ENCODE measurements at regions not wholly inside any gene's neighbourhood (a gene's known extent, or its start where the extent isn't known, plus 50 kb on each side); places are given as distances from the start of the nearest gene placed in this dataset.
"Not testable (repeated sequence)": the region's sequence is repeated elsewhere in the genome, so short reads cannot be mapped to it uniquely, and the experiment has no call there.

- H3K4me1 ChIP-seq (ENCODE audit: control insufficient read depth, low read depth, low read length) = no peaks in the 10 kb centered on the region
- H3K27me3 ChIP-seq (ENCODE audit: control insufficient read depth, insufficient read depth, low read length) = no peaks in the 10 kb centered on the region
- H3K4me3 ChIP-seq (ENCODE audit: low read length) = no peak overlapping the region
- no peaks in the 10 kb centered on the region for H3K9me3 ChIP-seq (ENCODE audit: control insufficient read depth, low read depth, low read length)
- no peak overlapping the region for H3K27ac ChIP-seq (ENCODE audit: low read length)
- H3K36me3 ChIP-seq (ENCODE audit: control insufficient read depth, low read depth, low read length) = no peaks in the 10 kb centered on the region
- no peak overlapping the region for H3K9ac ChIP-seq (ENCODE audit: low read length)
Observed at GRCh38 chr10:131027256-131027655, 284.3 kb downstream of the TCERG1L start.

DNA sequence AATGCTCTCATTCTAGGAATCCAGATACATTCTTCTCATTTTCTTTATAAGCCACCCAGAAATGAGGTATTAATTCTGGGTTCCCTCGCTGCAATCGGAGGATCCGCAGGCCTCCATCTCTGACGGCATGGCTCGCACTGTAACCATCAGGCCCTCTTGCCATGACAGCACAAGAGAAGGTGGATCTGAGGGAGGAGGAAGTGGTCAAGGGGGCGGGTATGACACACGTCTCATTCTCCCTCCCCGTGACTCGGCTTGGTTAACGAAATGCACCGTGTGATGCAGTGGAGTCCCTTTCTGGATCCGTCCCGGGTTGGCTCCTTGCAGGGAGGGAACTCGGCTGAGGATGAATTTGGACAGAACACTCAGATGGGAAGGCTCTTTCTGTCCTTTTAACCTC, 280.2 kb downstream of the TCERG1L start:
- no peak overlapping the region for H3K27ac ChIP-seq (ENCODE audit: low read length)
- no peaks in the 10 kb centered on the region for H3K9me3 ChIP-seq (ENCODE audit: control insufficient read depth, low read depth, low read length)
- H3K4me3 ChIP-seq (ENCODE audit: low read length) = no peak overlapping the region
- no peak overlapping the region for H3K9ac ChIP-seq (ENCODE audit: low read length)
- H3K36me3 ChIP-seq (ENCODE audit: control insufficient read depth, low read depth, low read length) = no peaks in the 10 kb centered on the region
- H3K4me1 ChIP-seq (ENCODE audit: control insufficient read depth, low read depth, low read length) = peaks cover 6% of the 10 kb centered on the region
- no peaks in the 10 kb centered on the region for H3K27me3 ChIP-seq (ENCODE audit: control insufficient read depth, insufficient read depth, low read length)

DNA sequence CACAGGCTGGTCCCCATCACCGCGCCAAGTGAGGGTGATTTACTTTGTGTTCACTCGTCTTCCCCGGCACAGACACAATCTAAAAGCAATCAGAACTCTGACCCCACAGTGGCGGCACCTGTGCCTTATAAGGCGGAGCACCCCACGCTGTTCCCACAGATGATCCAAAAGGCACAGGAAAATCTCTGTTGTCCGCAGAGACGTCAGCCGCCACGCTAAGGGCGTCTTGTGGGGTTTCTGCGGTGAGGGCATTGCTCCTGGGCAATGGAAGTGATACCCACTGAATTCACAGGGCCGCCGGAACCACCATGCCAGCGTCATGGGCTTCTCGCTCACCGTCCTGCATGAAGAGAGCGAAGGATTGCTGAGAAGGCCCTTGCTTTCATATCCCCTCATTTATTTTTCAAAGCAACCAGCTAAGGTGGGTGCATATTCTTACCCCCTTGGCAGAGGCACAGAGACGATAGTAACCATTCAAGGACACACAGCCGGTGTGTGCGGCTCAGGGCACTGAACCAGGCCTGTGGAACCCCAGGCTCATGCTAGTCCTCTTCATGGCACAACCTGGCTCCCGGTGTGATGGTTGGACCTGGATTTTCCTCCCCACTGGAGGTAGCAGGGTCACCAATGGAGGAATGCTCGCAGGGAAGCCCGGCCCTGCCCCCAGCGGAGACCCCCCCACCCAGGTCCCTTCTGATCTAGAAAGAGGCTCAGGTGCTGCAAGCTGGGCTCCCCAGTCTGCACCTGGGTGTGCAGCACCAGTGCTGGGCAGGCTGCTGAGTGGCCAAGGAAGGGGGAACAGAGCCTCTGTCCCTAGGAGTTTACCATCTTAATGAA, 279.0 kb downstream of the TCERG1L start:
- Histone ChIP-seq H3K27ac (ENCODE audit: low read length) (no peak overlapping the region), H3K4me3 (ENCODE audit: low read length) (no peak overlapping the region), H3K4me1 (ENCODE audit: control insufficient read depth, low read depth, low read length) (peaks cover 6% of the 10 kb centered on the region), H3K36me3 (ENCODE audit: control insufficient read depth, low read depth, low read length) (no peaks in the 10 kb centered on the region), H3K9ac (ENCODE audit: low read length) (no peak overlapping the region), H3K9me3 (ENCODE audit: control insufficient read depth, low read depth, low read length) (no peaks in the 10 kb centered on the region), H3K27me3 (ENCODE audit: control insufficient read depth, insufficient read depth, low read length) (no peaks in the 10 kb centered on the region)

DNA sequence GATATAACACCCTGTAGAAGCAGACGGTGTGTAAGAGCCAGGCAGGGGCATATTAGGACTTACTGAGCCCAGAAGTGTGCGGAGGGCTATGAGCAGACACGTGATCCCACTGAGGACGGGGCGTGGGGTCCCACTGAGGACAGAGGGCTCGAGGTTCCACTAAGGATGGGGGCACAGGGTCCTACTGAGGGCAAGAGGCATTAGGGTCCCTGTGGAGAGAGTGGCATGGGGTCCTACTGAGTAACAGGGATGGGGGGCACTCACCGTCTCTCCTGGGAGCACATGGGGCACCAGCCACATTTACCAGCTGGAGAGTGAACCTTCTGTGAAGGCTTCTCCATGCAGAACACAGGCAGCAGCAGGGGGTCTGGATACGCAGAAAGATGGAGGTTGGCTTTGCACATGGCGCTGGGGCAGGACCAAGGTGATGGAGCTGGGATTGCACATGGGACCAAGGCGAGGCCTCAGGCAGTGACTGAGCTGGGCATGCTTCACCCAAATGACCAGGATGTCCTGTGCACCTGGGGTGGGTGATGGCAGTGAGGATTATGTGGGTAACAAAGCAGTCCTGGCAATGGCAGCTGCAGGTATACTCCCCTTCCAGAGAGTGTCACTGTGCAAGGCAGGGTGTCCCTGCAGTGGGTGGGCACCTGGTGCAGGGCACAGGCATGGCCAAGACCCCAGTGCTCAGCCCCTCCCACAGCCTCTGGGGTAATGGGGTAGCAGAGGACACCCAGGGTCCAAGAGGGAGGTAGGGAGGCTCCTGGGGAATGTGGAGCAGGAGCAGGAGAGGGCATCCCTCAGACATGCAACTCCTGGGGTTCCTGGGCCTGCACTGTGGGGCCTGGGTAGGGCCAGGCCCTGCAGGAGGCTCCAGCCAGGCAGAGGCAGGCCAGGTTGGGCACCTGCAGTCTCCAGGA, 278.1 kb downstream of the TCERG1L start:
- no peak overlapping the region for H3K27ac ChIP-seq (ENCODE audit: low read length)
- H3K27me3 ChIP-seq (ENCODE audit: control insufficient read depth, insufficient read depth, low read length) = no peaks in the 10 kb centered on the region
- H3K36me3 ChIP-seq (ENCODE audit: control insufficient read depth, low read depth, low read length) = no peaks in the 10 kb centered on the region
- no peak overlapping the region for H3K4me3 ChIP-seq (ENCODE audit: low read length)
- peaks cover 6% of the 10 kb centered on the region for H3K4me1 ChIP-seq (ENCODE audit: control insufficient read depth, low read depth, low read length)
- H3K9me3 ChIP-seq (ENCODE audit: control insufficient read depth, low read depth, low read length) = no peaks in the 10 kb centered on the region
- no peak overlapping the region for H3K9ac ChIP-seq (ENCODE audit: low read length)

- Histone ChIP-seq H3K27ac (ENCODE audit: low read length) (no peak overlapping the region), H3K4me3 (ENCODE audit: low read length) (no peak overlapping the region), H3K4me1 (ENCODE audit: control insufficient read depth, low read depth, low read length) (peaks cover 6% of the 10 kb centered on the region), H3K36me3 (ENCODE audit: control insufficient read depth, low read depth, low read length) (no peaks in the 10 kb centered on the region), H3K27me3 (ENCODE audit: control insufficient read depth, insufficient read depth, low read length) (no peaks in the 10 kb centered on the region), H3K9me3 (ENCODE audit: control insufficient read depth, low read depth, low read length) (no peaks in the 10 kb centered on the region), H3K9ac (ENCODE audit: low read length) (no peak overlapping the region)
Observed at GRCh38 chr10:131034451-131034850, 277.1 kb downstream of the TCERG1L start.

- no peak overlapping the region for H3K27ac ChIP-seq (ENCODE audit: low read length)
- no peak overlapping the region for H3K4me3 ChIP-seq (ENCODE audit: low read length)
- H3K27me3 ChIP-seq (ENCODE audit: control insufficient read depth, insufficient read depth, low read length) = no peaks in the 10 kb centered on the region
- peaks cover 6% of the 10 kb centered on the region for H3K4me1 ChIP-seq (ENCODE audit: control insufficient read depth, low read depth, low read length)
- peaks cover under 1% of the 10 kb centered on the region for H3K9me3 ChIP-seq (ENCODE audit: control insufficient read depth, low read depth, low read length)
- no peaks in the 10 kb centered on the region for H3K36me3 ChIP-seq (ENCODE audit: control insufficient read depth, low read depth, low read length)
- no peak overlapping the region for H3K9ac ChIP-seq (ENCODE audit: low read length)
Observed at GRCh38 chr10:131035779-131036178, 275.7 kb downstream of the TCERG1L start.

DNA sequence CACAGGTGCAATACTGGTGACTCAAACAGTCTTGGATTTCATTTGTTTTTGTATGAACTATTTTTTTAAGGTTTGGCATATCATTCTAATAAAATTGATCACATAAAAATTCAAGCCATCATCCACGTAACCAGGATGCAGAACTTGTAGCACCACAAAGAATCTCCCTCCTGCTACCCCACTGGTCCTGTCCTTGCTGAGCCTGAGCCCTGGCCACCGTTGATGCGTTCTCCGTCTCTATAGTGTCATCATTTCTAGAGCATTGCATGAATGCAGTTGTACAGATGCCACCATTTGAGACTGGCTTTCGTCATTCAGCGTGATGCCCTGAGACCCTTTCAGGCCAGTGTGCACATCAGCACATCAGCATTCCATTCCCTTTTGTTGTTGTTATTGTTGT, 273.5 kb downstream of the TCERG1L start:
- Histone ChIP-seq H3K9ac (ENCODE audit: low read length) (no peak overlapping the region), H3K27ac (ENCODE audit: low read length) (no peak overlapping the region), H3K4me1 (ENCODE audit: control insufficient read depth, low read depth, low read length) (peaks cover 6% of the 10 kb centered on the region), H3K36me3 (ENCODE audit: control insufficient read depth, low read depth, low read length) (no peaks in the 10 kb centered on the region), H3K9me3 (ENCODE audit: control insufficient read depth, low read depth, low read length) (peaks cover 5% of the 10 kb centered on the region), H3K27me3 (ENCODE audit: control insufficient read depth, insufficient read depth, low read length) (no peaks in the 10 kb centered on the region), H3K4me3 (ENCODE audit: low read length) (no peak overlapping the region)

DNA sequence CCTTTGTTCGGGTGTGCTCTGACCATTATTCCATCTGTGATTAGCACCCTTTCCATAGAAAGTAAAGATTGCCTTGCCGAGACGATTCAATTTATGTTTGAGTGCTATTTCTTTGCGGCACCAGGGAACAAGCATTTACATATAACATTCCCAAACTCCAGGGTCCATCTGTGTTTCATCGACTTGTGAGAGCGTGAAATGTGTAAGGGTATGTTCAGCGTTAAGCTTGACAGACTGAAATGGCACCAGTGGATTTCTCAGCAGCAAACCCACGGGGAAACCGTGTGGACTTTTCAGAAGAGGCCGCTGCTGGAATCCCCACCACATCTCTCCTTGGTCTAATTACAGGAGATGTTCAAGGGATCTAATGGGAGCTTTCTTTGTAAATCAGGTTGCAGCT, 270.5 kb downstream of the TCERG1L start:
- Histone ChIP-seq H3K9me3 (ENCODE audit: control insufficient read depth, low read depth, low read length) (peaks cover 5% of the 10 kb centered on the region), H3K4me1 (ENCODE audit: control insufficient read depth, low read depth, low read length) (peaks cover 3% of the 10 kb centered on the region)

GRCh38 chr10:131041441-131041840, 270.1 kb downstream of the TCERG1L start:
- Histone ChIP-seq H3K27ac (ENCODE audit: low read length) (no peak overlapping the region), H3K4me3 (ENCODE audit: low read length) (no peak overlapping the region), H3K36me3 (ENCODE audit: control insufficient read depth, low read depth, low read length) (no peaks in the 10 kb centered on the region), H3K9ac (ENCODE audit: low read length) (no peak overlapping the region), H3K4me1 (ENCODE audit: control insufficient read depth, low read depth, low read length) (no peaks in the 10 kb centered on the region), H3K27me3 (ENCODE audit: control insufficient read depth, insufficient read depth, low read length) (no peaks in the 10 kb centered on the region), H3K9me3 (ENCODE audit: control insufficient read depth, low read depth, low read length) (peaks cover 5% of the 10 kb centered on the region)

More for the DNA sequence above, 270.5 kb downstream of the TCERG1L start:
- no peak overlapping the region for H3K9ac ChIP-seq (ENCODE audit: low read length)
- H3K36me3 ChIP-seq (ENCODE audit: control insufficient read depth, low read depth, low read length) = no peaks in the 10 kb centered on the region
- no peak overlapping the region for H3K27ac ChIP-seq (ENCODE audit: low read length)
- H3K4me3 ChIP-seq (ENCODE audit: low read length) = no peak overlapping the region
- no peaks in the 10 kb centered on the region for H3K27me3 ChIP-seq (ENCODE audit: control insufficient read depth, insufficient read depth, low read length)

DNA sequence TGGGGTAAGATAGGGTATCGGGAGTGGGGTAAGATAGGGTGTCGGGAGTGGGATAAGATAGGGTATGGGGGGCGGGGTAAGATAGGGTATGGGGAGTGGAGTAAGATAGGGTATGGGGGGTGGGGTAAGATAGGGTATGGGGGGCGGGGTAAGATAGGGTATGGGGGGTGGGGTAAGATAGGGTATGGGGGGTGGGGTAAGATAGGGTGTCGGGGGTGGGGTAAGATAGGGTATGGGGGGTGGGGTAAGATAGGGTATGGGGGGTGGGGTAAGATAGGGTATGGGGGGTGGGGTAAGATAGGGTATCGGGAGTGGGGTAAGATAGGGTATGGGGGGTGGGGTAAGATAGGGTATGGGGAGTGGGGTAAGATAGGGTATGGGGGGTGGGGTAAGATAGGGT, 269.5 kb downstream of the TCERG1L start:
- not testable (repeated sequence) for H3K4me1 ChIP-seq (ENCODE audit: control insufficient read depth, low read depth, low read length); H3K4me3 ChIP-seq (ENCODE audit: low read length); H3K27ac ChIP-seq (ENCODE audit: low read length); H3K9ac ChIP-seq (ENCODE audit: low read length); H3K9me3 ChIP-seq (ENCODE audit: control insufficient read depth, low read depth, low read length); H3K36me3 ChIP-seq (ENCODE audit: control insufficient read depth, low read depth, low read length); H3K27me3 ChIP-seq (ENCODE audit: control insufficient read depth, insufficient read depth, low read length)

Measured in iPS-18a (cell line).